ENCODE measurements at regions not wholly inside any gene's neighbourhood (a gene's known extent, or its start where the extent isn't known, plus 50 kb on each side); places are given as distances from the start of the nearest gene placed in this dataset.

DNA sequence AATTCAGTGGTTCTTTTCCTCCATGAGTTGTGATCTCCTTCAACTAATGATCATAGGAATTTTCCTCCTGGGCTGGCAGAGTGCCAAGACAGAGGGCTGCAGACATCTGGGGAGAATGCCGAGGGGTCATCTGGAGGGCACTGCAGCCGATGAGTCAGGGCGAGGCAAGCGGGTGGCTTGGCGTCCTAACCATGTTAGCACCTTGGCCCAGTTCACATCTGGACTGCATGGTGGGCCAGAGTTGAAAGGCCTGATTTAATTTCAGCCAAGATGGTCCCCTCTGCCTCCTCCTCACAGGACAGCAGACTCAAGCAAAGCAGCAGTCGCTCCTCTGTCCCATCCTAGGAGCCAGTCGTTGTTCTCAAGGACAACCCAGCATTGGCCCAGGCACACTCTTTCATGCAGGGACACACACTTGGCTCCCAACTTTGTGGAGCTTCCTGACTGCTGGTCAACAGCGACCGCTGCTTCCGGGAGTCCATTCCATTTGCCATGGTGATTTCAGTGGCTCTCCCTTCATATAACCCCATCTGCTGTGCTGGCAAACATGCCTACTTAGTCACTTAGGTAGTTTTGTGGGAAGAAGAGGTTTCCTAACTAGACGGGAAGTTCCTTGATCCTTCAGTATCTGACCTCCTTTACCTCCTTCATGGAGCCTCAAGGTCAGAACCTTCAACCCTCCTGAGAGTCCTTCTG lies 161.8 kb downstream of the TTC8 start:
- TF ChIP-seq POLR2AphosphoS5 (IDR thresholded peaks at IDR 0.05; ENCODE audit: low read depth), result no peak
- TF ChIP-seq, protein P1, sequence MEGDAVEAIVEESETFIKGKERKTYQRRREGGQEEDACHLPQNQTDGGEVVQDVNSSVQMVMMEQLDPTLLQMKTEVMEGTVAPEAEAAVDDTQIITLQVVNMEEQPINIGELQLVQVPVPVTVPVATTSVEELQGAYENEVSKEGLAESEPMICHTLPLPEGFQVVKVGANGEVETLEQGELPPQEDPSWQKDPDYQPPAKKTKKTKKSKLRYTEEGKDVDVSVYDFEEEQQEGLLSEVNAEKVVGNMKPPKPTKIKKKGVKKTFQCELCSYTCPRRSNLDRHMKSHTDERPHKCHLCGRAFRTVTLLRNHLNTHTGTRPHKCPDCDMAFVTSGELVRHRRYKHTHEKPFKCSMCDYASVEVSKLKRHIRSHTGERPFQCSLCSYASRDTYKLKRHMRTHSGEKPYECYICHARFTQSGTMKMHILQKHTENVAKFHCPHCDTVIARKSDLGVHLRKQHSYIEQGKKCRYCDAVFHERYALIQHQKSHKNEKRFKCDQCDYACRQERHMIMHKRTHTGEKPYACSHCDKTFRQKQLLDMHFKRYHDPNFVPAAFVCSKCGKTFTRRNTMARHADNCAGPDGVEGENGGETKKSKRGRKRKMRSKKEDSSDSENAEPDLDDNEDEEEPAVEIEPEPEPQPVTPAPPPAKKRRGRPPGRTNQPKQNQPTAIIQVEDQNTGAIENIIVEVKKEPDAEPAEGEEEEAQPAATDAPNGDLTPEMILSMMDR (conservative IDR thresholded peaks at IDR 0.05; ENCODE audit: low read depth in 2 of 2), result no peak
- no peak for TF ChIP-seq EZH2 (IDR thresholded peaks at IDR 0.05; ENCODE audit: low read depth, unreplicated experiment)
- TF ChIP-seq NANOG (IDR thresholded peaks at IDR 0.05; ENCODE audit: borderline replicate concordance), result no peak
- TF ChIP-seq, protein P2, sequence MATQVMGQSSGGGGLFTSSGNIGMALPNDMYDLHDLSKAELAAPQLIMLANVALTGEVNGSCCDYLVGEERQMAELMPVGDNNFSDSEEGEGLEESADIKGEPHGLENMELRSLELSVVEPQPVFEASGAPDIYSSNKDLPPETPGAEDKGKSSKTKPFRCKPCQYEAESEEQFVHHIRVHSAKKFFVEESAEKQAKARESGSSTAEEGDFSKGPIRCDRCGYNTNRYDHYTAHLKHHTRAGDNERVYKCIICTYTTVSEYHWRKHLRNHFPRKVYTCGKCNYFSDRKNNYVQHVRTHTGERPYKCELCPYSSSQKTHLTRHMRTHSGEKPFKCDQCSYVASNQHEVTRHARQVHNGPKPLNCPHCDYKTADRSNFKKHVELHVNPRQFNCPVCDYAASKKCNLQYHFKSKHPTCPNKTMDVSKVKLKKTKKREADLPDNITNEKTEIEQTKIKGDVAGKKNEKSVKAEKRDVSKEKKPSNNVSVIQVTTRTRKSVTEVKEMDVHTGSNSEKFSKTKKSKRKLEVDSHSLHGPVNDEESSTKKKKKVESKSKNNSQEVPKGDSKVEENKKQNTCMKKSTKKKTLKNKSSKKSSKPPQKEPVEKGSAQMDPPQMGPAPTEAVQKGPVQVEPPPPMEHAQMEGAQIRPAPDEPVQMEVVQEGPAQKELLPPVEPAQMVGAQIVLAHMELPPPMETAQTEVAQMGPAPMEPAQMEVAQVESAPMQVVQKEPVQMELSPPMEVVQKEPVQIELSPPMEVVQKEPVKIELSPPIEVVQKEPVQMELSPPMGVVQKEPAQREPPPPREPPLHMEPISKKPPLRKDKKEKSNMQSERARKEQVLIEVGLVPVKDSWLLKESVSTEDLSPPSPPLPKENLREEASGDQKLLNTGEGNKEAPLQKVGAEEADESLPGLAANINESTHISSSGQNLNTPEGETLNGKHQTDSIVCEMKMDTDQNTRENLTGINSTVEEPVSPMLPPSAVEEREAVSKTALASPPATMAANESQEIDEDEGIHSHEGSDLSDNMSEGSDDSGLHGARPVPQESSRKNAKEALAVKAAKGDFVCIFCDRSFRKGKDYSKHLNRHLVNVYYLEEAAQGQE (IDR thresholded peaks at IDR 0.05; ENCODE audit: unreplicated experiment), result no peak
- no peak for TF ChIP-seq CREB1 (CRISPR knock-in tag; IDR thresholded peaks at IDR 0.05; ENCODE audit: low read depth)

Measured in GM23338 (cell line).